LNCaP clone FGC (cell line): ENCODE measurements at regions not wholly inside any gene's neighbourhood (a gene's known extent, or its start where the extent isn't known, plus 50 kb on each side); places are given as distances from the start of the nearest gene placed in this dataset.

Source experiments
- DNase-seq: peaks from one replicate; pipeline ENCODE4 v3.0.0-alpha.2; 2011; ENCODE audit warnings: low read depth
- H3K4me3 ChIP-seq: 2 replicates; pipeline ENCODE4 v1.5.1; 2011; ENCODE audit warnings: mild to moderate bottlenecking, low read depth, low read length, control low read depth
- TF ChIP-seq, protein P1 (sequence below): IDR thresholded peaks from 2 replicates; pipeline ENCODE4 v1.5.1; 2012; ENCODE audit warnings: mild to moderate bottlenecking; ENCODE audit not compliant: control insufficient read depth, insufficient read depth; ENCODE audit errors: extremely low read depth

DNA sequence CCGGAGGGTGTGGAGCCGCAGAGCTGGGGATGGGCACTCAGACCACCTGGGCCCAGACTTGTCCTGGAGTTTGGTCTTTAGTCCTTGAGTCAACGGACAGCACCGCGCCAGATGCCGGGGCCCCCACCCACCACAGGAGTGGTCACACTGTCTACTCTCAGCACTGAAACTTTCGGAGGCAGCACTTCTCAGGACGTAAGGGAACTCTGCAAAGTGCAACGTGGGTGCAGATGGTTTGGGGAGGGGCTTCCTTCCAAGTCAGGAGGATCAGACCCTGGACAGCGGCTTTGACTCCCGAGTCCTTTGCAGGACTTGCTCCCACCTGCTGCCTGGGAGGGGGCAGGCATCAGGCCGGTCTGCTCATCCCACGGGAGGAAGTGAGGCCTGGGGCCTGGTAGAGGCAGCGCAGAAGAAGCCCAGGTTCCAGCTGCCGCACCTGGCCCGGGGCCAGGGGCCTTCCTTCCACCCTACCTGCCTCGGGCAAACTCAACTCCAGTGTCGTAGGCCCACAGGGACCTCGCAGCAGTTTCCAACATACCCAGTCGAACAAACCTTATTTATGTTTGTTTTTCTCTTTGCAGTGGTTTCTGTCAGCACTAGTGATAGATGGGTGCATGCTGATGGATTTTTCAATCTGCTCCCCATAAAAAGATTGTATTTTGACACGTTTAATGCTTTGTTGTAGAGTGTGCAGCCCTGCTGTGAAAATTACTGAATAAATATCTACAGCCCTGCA lies 149.8 kb upstream of the PPP1R26 start:
- TF ChIP-seq, protein P1, sequence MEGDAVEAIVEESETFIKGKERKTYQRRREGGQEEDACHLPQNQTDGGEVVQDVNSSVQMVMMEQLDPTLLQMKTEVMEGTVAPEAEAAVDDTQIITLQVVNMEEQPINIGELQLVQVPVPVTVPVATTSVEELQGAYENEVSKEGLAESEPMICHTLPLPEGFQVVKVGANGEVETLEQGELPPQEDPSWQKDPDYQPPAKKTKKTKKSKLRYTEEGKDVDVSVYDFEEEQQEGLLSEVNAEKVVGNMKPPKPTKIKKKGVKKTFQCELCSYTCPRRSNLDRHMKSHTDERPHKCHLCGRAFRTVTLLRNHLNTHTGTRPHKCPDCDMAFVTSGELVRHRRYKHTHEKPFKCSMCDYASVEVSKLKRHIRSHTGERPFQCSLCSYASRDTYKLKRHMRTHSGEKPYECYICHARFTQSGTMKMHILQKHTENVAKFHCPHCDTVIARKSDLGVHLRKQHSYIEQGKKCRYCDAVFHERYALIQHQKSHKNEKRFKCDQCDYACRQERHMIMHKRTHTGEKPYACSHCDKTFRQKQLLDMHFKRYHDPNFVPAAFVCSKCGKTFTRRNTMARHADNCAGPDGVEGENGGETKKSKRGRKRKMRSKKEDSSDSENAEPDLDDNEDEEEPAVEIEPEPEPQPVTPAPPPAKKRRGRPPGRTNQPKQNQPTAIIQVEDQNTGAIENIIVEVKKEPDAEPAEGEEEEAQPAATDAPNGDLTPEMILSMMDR = no peak
- DNase-seq = no peak
- no peak overlapping the region for H3K4me3 ChIP-seq

DNA sequence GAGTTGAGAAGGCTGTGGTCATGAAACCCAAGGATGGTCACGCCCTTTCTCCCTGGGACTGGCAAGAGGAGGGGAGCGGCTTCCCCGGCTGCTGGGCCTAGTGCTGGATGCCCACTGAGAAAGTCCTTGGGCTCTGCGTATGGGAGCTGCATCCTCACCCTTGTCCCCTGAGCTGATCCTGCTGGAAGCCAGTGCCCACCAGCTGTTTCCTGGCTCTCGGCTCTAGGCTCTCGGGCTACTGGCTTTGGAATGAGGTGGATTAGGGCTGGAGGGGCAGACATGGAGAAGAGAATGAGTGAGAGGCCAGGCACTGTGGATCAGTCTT lies 149.3 kb upstream of the PPP1R26 start:
- no peak for DNase-seq
- TF ChIP-seq, protein P1 = no peak

DNA sequence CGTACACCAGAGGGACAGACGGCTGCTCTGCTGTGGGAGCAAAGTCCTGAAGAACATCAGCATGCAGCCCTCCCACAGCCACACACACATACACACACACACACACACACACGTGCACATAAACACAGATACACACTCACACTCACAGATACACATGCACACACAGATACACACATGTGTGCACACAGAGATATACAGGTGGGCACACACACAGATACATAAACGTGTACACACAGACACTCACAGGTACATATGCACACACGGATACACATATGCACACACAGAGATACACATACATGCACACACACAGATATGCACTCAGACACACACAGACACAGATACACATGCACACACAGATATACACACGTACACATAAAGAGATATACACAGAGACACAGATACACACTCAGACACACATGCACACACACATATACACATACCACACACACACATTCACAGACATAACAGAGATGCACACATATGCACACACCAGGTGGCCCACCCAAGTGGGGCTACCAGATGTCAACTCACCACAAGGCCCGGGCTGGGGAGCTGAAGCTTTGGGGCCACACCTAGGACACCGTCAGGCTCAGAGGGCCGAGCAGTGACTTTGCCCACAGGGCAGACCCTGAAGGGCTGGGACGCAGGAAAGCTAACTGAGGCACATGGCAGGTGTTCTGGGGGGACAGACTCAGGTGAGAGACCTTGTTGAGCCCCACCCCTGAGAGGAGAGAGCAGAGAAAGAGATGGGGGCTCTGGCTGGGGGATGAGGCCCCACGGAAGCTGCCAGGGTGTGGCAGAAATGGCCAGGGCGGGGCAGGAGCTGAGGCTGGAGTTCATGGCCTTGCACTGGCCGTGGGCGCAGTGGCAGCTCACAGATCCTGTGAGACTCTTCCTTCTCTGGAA lies 148.6 kb upstream of the PPP1R26 start:
- H3K4me3 ChIP-seq = no peak overlapping the region
- DNase-seq = no peak
- TF ChIP-seq, protein P1 = no peak

More for the DNA sequence above, 149.3 kb upstream of the PPP1R26 start:
- no peak overlapping the region for H3K4me3 ChIP-seq

DNA sequence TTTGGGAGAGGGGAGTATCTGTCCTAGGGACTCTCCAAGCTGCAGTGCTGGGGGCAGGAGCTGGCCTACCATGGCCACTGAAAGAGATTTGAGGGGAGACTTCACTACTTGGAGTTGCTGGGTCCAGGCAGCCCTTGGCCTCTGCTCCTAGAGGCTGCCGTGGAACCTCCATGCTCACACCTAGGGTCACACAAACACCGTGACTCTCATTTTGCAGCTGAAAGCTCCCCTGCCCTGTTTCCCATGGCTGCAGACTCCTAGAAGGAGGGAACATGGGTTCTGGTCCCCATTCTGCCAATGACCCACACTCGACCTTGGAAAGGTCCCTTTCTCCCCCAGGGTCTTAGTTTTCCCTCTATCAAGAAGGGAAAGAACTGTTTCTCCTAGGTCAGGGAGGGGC lies 147.1 kb upstream of the PPP1R26 start:
- DNase-seq = no peak
- TF ChIP-seq, protein P1 = no peak
- H3K4me3 ChIP-seq = no peak overlapping the region

DNA sequence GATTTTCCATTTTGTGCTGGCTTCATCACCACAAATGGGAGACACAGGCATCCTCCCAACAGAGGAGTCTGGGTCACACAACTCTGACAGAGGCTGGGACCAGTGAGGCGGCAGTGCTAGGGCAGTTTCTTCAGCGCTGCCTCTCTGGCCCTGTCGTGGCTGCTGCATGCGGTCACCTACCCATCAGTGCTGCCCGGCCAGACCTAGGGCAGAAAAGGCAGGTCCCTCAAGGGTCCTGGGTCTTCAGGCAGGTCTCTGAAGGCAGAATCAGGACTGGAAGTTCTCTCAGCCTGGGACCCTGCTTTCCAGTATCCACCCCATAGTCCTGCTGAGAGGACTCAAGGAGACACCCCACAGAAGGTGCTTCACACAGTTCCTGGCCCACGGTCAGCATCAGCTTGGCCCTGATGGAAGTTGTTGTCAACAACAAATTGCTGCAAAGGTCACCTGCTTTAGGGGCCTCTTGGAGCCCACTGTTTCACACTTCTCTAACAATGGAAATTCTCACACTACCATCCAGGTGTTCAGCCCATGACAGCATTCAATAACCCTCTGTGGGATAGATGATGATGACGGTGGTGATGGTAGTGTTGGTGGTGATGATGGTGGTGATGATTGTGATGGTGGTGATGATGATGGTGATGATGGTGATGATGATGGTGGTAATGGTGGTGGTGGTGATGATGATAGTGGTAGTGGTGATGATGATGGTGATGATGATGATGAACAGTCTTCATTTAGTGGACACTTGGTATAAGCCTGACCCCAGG lies 146.4 kb upstream of the PPP1R26 start:
- no peak overlapping the region for H3K4me3 ChIP-seq
- no peak for DNase-seq
- TF ChIP-seq, protein P1 = no peak

DNA sequence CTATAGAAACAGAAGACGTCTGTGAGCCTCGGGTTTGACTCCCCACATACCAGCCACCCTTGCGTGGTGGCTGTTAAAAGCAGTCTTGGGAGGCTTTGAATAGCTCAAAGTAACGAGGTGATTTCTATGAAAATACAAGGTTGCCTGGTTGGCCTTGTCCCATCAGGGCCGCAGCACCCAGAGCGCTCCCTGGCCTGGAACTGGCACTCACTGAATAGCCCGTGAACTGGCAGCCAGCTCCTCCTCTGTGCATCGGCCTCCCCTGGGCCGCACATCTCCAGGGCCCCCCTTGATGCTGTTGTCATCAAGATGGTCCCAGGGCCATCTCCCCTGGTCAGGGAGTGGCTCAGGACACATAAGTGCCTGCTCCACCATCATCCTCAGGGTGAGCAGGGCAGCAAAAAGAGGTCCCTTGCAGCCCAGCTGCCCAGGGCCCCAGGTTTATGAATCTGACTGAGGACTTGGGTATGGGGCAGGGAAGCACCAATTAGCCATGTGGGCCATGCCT lies 144.6 kb upstream of the PPP1R26 start:
- TF ChIP-seq, protein P1 = no peak
- H3K4me3 ChIP-seq = no peak overlapping the region
- DNase-seq = no peak
